Fibroblast of skin of abdomen (primary cell): ENCODE measurements at regions not wholly inside any gene's neighbourhood (a gene's known extent, or its start where the extent isn't known, plus 50 kb on each side); places are given as distances from the start of the nearest gene placed in this dataset.
A peak's percentile ranks its signal among the peaks of the same experiment; 100 is the strongest.

Experiments
- DNase-seq: peaks from one replicate; pipeline ENCODE4 v3.0.0-alpha.2; 2013

DNA sequence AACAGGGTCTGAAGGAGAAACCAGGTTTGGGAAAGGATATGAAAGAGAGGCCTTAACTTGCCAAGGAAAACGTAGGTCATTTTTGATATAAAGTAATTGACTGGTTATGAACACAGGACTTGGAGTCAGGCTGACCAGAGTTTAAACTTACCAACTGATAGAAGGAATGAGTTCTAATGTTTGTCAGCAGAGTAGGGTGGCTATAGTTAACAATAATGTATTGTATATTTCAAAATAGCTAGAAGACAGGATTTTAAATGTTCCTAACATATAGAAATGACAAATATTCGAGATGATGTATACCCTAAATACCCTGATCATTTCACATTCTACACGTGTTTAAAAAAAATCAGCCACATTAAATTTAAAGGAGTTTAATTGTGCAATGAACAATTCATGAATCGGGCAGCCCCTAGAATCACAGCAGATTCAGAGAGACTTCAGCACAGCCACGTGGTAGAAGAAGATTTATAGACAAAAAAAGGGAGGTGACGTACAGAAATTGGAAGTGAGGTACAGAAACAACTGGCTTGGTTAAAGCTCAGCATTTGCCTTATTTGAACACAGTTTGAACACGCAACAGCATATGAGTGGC is 52.5 kb upstream of the PLEKHG7 start:
- DNase-seq, result no peak

DNA sequence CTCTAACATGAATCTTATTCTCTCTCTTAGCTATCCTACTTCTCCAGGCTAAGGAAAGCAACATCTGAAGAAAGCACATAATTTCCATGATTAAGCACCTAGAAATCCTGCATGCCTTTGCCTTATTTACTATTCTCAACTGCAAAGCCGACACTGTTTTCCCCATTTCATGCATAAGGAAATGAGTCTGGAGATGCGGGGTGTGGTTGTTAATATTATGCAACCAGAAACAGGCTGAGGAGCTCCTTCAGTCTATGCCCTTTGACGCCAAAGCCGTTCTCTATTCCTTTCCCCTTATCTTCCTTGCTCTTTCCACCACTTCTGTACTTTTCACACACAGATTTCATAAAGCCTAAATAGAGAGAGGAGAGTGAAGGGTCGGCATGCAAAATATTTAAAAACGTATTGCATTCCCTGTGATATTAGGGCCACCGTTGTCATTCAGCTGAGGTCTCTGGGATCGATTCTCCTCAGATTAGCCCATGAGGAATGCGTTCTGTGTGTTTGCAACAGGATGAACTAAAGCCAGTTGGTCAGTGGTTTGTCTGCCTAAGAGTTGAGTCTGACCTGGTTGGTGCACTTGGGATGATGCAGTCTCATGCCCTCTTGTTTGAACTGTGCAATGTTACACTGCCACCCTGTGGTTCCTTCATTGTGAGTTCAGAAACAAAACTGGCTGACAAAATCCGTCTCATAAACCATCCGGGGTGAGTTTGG is 53.1 kb upstream of the PLEKHG7 start:
- peak; percentile 81 for DNase-seq

DNA sequence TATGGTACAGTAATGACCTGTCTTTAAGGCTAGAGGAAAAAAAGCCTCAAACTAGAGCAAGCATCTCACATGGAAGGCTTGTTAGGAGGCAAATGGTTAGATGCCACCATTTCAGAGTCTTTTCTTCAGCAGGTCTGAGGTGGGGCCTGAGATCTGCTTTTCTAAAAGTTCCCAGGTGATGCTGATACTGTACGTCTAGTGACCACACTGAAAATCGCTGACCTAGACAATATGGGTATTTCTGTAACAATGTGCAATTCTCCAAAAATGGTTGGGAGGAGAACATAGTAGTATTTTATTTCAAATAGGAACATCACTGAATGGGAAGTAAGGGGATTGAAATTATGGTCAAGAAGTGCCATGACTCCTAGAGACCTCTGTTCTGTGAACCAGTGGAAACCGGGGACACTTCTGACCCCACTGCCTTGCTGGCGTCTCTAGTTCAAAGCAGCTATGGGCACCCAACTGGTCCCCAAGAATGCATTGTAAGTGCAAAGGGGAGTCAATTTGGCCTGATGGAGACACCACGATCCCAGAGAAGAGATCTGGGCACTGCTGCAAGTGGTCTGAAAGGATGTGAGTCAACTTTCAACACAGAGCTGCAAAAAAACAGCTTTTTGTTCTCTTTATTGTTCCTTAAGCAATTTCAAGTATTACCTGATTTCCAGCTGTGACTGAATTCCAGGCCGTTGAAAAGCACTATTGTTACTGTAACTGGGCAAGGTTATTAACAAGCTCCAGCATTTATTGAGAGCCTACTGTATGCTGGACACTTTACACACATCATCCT is 54.4 kb upstream of the PLEKHG7 start:
- DNase-seq, result no peak

DNA sequence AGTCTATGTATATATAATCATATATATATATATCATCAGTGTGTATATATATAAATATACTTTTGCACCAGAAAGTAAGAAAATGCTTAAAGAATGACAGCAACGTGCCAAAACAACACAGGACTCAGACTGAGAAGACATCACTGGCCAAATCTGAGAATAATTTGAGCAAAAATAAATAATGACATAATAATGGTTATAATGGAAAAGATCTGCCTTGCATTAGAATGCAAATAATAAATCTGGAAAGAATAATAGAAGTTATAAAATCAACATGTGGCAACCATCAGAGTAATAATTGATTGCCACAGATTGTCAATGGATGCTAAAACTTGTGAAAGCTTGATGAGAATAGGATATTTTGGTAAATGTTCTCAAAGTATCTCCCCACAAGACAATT is 61.5 kb upstream of the PLEKHG7 start:
- no peak for DNase-seq

DNA sequence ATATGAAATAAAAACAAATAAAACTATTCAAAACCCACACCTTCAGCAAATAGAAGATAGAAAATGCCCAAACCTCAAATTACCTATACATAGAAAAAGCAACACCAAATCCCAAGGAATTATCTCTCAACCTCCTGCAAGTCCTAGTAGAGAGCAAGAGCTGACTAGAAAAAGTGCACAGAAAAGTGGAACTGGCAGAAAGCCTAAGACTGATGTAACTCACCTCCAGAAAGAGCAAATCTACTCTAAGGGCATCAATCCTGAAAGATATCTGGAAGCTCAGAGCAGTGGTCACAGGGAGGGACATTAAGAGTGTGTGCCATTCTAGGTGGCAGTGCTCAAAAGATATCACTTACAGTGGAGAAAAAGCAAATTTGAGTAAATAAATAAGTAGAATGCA is 62.1 kb upstream of the PLEKHG7 start:
- no peak for DNase-seq

DNA sequence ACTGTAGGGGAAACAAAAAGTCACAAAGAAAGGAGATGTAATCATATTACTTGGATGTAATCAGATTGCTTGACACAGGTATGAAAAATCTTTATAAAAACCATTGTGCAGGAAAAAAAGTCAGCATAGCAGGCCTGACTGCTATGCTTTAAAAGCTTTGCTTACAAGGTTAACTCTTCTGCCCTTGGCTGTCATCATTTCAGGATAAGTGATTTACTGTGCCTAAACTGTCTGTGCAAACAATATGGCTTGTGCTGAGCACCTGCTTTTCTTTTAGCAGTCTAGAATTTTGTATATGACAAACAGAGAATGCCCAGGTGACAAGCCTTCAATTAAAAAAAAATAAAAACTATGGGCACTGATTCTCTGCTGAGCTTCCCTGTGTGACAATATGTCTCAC is 63.8 kb upstream of the PLEKHG7 start:
- DNase-seq, result no peak

DNA sequence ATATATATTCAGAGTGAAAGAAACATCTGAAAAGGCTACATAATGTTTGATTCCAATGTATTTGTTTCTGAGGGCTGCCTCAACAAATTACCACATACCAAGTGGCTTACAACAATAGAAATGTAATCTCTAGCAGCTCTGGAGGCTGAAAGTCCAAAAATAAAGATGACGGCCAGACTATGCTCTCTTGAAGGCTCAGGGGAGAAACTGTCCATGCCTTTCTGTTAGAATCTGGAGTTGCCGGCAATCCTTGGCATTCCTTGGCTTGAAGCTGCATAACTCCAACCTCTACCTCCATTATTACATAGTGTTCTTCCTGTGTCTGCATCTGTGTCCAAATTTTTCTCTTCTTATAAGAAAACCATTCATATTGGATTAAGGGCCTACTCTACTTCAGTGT is 68.1 kb upstream of the PLEKHG7 start:
- DNase-seq, result peak; percentile 21

DNA sequence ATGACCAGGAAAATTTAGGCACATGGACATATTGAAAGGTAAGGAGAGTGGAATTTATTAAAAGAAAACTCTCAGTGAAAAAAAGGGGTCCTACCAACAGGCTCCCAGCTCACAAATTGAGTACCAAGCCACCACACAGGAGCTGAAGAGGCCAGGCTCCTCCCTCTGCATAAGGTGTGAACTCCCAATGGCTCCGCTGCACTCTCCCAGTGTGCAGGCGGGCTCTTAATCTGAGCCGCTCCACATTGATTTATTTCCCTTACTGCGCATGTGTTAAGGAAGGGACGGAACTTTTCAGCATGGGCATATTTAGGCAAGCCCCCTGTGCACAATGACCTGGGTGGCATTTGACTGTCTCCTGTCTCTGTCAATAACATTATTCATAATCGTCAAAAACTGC is 68.6 kb upstream of the PLEKHG7 start:
- no peak for DNase-seq

DNA sequence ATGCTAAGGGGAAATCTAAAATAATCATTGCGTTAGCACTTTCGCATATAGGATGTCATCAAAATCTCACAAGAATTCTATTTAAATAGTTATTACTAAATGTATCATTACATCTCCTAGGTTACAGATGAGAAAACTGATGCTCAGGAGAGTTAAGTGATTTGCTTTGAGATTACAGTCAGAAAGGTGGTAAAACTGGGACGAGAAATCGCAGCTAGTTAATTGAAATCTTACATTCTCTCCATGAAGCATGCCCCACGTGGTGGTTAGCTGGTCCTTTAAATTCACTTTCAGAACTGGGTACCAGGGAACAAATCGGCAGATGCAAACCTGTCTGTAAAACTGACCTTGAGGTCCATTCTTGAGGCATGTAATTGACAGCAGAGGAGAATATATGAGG is 71.8 kb upstream of the PLEKHG7 start:
- no peak for DNase-seq

DNA sequence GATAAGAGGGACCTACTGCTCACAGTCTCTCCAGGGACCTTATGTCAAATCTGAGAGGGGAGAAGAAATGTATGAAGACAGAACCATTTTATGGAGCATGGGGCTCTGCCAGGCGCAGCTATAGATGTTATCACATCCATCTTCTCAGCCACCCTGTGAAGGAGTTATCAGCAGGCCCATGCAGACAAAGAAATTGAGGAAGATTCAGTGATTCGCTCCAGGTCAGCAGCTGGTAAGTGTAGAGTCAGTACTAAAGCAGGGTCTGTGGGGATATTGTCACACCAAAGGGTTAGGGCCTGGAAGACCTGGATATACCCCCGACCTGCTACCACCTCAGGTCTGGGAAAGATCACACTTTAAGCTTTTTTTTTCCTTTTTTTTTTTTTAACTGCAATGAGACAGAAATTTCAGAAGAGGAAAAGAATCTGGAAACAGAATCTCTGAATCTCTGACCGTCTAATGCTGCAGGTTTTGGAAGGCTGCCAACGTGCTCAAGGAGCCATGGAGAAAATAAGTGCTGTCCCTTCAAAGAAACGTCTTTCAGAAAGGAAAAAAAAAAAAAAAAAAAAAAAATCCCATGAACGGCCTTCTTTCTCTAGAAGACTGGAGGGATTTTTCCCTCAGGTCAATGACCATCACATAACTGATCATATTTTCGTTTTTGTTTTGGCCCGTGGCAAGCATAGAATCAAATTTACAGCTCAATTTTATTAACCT is 73.3 kb upstream of the PLEKHG7 start:
- peak; percentile 38 for DNase-seq

DNA sequence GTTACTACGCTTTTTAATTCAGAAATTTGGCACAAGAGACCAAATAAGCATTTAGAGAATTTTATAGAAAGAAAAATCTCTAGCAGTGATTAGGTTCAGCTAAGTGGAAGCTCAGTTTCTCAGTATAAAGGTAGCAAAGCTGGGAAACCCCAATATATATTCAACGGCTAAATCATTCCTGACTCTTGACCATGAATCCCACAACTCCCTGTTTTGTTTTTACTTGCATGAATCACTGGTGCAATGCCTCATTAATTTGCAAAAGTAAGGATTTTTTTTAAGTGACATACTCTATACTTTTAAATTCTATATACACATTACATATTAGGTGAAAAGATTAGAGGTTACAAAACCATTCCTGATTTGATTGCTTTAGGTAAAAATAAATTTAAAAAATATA is 74.3 kb upstream of the PLEKHG7 start:
- peak; percentile 47 for DNase-seq

DNA sequence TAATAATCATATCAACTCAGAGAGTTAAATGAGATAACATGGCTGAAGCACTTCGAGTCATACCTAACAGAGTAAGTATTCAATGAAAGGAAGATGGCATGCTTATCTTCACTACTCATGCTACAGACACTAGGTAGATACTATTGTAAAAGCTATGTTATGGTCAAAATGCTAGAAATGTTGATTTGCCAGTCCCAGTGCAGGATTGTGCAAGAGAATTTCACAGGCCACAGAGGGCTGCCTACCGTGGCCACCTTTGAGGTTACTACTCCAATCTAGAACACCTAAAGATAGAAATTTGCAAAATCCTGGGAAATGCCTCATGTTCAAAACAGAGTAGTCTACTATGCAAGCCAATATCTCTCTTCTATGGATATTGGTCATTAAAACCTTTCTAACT is 75.3 kb upstream of the PLEKHG7 start:
- no peak for DNase-seq

DNA sequence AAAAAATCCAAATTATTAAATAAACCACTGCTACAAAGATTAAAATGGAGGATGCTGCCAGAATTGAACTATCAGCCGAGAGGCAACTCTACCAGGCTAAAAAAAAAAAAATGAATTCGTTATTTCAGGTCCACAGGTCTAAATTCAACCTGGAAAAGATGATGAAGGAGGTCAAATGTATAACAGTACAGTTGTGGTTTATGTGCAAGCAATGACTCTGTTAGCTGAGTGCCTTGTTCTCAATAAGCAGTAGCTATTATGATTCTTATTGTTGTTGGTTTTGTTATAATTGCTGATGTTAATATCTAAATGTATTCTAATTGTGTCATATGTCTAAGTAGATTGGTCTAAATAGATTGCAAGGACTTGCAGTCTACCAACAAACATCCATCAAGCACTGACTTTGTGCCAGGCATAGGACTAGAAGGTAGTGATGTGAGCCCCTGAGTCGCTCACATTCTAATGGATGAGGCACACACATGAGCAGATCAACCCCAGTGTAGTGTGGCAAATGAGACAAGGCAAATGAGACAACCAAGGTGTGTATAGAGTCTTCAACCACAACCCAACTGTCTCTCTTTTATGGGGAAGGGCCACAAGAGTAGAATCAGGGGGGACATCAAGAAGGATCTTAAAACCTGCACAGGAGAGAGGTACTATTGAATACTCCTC is 77.0 kb upstream of the PLEKHG7 start:
- DNase-seq, result no peak

DNA sequence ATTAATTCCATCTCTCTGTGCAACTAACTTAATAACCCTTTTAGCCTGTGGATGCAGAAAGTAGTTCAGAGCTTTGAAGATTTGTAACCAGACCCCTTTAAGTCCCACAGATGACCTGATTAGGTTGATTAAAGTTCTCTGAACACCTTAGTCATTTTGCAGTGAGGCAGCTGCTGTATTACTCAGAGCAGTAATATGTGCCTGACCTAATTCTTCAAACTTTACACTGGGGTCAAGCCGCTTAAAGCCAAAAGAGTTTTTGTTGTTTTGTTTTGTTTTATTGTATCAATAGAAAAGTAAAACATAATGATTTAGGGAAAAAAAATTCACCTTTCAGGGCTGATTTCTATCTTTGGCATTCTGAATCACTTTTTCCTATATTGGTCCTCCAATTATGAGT is 78.6 kb upstream of the PLEKHG7 start:
- DNase-seq, result peak; percentile 54

DNA sequence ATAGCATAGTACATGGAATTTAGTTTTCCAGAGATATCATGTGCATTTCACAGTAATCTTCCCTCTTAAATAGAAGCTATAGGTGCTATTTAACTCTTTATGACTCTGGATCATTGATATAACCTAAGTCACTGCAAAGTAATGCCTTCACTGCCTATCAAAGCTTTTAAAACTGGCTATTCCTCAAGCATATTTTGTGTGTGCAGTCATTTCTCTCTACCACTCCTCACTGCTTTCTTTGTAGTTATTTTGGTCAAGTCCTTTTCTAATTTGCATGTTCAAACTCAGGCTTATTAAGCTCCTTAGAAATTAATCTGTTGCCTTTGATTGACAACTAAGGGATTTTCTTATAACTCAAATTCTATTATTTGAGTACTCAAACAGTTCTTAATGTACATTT is 79.4 kb upstream of the PLEKHG7 start:
- no peak for DNase-seq

DNA sequence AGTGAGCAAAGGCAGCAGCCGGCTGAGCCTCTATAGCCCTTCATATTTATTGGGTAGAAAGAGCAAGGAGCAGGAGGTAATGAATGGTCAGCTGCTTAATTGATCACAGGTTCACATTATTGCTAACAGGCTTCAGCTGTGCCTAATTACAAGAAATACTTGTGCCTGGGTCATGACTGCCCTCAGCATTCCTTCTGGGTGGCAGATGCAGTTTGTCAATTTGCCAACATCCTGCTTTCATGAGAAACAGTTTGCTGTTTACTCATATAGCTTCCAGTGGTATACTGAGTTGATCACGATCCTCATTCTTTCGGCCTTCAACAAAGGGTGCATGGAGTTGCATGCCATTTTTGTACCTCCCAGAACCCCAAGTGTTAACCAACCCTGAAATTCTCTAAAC is 81.0 kb upstream of the PLEKHG7 start:
- no peak for DNase-seq

DNA sequence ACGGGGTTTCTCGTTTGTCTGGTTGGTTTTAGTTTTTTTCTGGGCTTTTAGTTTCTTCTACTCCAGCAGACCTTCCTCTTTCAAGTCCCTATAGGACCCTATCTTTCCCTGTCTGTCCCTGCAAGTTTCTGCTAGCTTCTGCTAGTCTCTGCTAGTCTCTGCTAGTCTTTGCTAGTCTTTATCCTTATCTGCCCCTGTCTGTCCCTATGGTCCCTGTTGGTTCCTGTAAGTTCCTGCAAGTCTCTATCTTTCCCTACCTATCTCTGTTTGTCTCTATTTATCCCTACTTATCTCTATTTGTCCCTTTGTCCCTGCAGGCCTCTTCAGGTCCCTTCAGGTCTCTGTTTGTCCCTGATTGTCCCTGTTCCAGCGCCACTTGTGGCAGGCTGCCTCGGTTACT is 81.5 kb upstream of the PLEKHG7 start:
- no peak for DNase-seq

DNA sequence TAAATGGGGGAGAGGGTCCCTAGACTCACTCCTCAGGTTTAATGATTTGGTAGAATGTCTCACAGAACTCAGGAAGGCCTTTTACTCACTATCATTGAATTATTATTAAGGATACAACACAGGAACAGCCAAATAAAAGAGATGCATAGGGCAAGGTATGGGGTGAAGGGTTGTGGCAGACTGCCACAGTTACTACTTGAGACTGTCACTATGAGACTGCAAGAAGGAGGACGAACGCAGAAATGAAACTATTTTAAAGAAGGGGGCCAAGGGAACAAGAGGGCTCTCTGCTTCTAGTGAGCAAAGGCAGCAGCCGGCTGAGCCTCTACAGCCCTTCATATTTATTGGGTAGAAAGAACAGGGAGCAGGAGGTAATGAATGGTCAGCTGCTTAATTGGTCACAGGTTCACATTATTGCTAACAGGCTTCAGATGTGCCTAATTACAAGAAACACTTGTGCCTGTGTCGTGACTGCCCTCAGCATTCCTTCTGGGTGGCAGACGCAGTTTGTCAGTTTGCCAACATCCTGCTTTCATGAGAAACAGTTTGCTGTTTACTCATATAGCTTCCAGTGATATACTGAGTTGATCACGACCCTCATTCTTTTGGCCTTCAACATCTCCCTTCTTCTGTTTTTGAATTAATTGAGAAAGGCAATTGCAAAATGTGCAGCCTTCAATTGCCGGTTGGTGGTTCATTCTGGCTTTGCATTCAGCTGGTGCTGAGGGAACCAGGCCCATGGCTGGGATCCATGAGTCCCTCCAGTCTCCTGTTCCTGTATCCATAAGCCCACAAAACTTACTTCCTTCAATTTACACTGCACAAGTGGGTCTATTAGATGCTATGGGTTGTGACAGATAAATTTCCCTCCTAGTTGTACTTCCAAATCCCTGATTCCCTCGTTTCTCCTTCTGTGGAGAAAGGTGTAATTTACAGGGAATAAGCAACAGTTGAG is 82.8 kb upstream of the PLEKHG7 start:
- DNase-seq, result peak; percentile 56

DNA sequence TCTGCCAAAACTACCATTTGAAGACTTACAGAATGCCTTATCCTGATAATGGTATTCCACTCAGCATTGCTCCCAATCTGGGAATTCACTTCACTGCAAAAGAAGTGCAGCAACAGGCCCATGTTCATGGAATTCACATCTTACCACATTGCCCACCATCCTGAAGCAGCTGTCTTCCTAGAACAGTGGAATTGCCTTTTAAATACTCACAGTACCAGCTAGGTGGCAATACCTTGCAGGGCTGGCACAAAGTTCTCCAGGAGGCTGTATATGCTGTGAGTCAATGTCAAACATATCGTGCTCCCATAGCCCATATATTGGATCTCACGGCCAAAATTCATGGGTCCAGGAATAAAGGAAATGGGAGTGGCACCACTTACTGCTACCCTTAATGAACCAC is 83.8 kb upstream of the PLEKHG7 start:
- no peak for DNase-seq

DNA sequence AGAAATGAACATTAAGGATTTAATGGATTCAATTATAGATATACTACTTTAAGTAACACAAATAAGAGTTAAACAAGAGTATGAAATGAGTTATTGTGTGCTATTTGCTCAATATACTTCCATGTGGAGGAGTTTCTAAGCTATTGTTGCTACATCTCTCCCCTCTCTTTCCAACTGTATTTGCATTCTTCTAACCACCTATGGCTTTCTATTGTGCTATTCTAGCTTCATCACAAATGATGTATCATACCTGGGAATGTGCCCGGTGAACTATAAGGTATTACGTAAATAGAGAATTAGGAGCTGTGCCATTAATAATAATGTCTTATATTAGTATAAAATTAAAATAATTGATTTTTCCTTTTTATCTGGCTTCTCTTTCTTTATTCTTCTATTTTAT is 87.1 kb upstream of the PLEKHG7 start:
- DNase-seq, result no peak

DNA sequence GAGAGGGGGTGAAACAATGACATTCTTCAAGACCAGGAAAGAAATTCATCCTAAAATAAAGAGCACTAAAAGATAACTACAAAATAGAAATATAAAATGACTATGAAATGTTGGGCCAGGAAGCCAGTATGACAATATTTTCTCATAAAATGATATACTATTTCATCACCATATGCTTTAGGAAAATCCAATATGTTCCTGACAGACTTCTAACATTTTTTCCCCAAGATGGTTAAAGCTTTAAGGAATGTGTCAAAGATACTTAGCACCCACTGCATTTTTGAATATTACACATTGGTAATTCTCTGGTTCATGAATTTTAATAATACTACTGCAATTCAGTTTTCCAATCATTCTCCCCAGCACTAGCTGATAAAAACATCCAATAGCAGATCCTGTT is 87.7 kb upstream of the PLEKHG7 start:
- DNase-seq, result no peak

DNA sequence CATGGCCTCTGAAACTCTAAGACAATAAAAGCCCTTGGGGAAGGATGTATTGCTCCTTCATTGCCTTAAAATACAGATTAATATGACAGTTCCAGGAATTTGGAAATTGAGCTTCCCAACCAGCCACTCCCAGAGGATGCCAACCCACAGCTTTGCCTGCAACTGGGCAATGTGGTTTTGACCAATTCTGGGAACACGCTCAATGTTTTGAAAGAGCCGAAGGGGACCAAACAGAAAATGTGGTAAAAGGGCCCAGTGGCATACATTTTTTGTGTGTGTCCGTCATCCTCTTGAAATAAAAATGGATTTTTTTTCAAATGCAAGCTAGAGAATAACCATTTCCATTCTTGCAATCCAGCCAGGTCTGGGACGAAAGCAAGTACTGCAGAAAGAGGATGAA is 88.3 kb upstream of the PLEKHG7 start:
- no peak for DNase-seq
